ENCODE measurements at regions not wholly inside any gene's neighbourhood (a gene's known extent, or its start where the extent isn't known, plus 50 kb on each side); places are given as distances from the start of the nearest gene placed in this dataset.

GRCh38 chr6:164211254-164211653, 796.7 kb downstream of the QKI start:
- H3K4me3 ChIP-seq (replicated peaks; ENCODE audit: low read depth, low read length): no peak overlapping the region
- DNase-seq (ENCODE audit: extremely low read depth, low read depth): no peak
- no peak for TF ChIP-seq CTCF (IDR thresholded peaks at IDR 0.05; ENCODE audit: low read depth, low read length, missing control alignments)

DNA sequence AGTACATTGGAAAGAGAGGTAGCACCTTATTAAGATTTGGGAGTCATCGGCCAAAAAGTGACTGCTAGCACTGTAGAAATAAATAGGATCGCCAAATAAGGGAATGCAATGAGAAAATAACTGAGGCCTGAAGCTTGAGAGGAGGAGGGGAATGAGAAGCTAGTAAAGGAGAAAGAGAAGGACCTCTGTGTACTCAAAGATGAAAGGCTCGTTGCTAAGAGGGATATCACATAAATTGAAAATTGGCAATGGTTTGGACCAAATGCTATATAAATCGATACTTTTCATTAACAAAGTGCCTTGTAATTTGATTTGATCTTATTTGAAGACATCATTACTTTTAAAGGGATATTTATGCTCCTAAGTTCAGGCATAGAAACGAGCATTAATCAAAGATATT, 796.3 kb downstream of the QKI start:
- no peak overlapping the region for H3K4me3 ChIP-seq (replicated peaks; ENCODE audit: low read depth, low read length)
- no peak for TF ChIP-seq CTCF (IDR thresholded peaks at IDR 0.05; ENCODE audit: low read depth, low read length, missing control alignments)
- DNase-seq (ENCODE audit: extremely low read depth, low read depth): no peak

DNA sequence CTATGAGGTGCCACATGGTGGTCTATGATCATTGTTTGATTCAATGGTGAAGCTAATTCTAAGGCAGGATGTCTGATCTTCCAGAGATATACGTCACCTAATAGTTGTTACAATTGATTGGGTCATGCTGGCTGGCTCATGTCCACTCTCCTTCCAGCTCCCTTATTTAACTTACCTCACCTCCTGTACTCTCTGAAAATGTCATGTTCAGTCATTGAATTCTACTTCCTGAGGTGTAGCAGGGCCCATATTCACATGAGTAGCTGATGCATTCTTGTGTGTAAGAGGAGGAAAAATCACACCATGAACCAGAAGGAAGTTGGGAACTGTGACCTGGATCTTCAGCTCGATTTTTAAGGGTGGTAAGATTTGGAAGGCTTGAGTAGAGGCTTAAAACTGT, 795.8 kb downstream of the QKI start:
- H3K4me3 ChIP-seq (replicated peaks; ENCODE audit: low read depth, low read length): no peak overlapping the region
- TF ChIP-seq CTCF (IDR thresholded peaks at IDR 0.05; ENCODE audit: low read depth, low read length, missing control alignments): no peak
- no peak for DNase-seq (ENCODE audit: extremely low read depth, low read depth)

GRCh38 chr6:164208371-164208770, 793.9 kb downstream of the QKI start:
- no peak for TF ChIP-seq CTCF (IDR thresholded peaks at IDR 0.05; ENCODE audit: low read depth, low read length, missing control alignments)

GRCh38 chr6:164206807-164207423, 792.4 kb downstream of the QKI start:
- TF ChIP-seq CTCF (IDR thresholded peaks at IDR 0.05; ENCODE audit: low read depth, low read length, missing control alignments): no peak
- no peak overlapping the region for H3K4me3 ChIP-seq (replicated peaks; ENCODE audit: low read depth, low read length)

More at GRCh38 chr6:164208371-164208770, 793.9 kb downstream of the QKI start:
- no peak for DNase-seq (ENCODE audit: extremely low read depth, low read depth)
- no peak overlapping the region for H3K4me3 ChIP-seq (replicated peaks; ENCODE audit: low read depth, low read length)

GRCh38 chr6:164200071-164200470, 785.6 kb downstream of the QKI start:
- no peak for TF ChIP-seq CTCF (IDR thresholded peaks at IDR 0.05; ENCODE audit: low read depth, low read length, missing control alignments)
- DNase-seq (ENCODE audit: extremely low read depth, low read depth): no peak
- no peak overlapping the region for H3K4me3 ChIP-seq (replicated peaks; ENCODE audit: low read depth, low read length)

More at GRCh38 chr6:164206807-164207423, 792.4 kb downstream of the QKI start:
- no peak for DNase-seq (ENCODE audit: extremely low read depth, low read depth)

GRCh38 chr6:164195942-164196281, 781.4 kb downstream of the QKI start:
- H3K4me3 ChIP-seq (replicated peaks; ENCODE audit: low read depth, low read length): no peak overlapping the region
- DNase-seq (ENCODE audit: extremely low read depth, low read depth): no peak
- TF ChIP-seq CTCF (IDR thresholded peaks at IDR 0.05; ENCODE audit: low read depth, low read length, missing control alignments): no peak

All from HFF-Myc (cell line).